NCI-H446 treated with DMSO at 0.1 percent for 48 hours (cell line): ENCODE measurements at regions not wholly inside any gene's neighbourhood (a gene's known extent, or its start where the extent isn't known, plus 50 kb on each side); places are given as distances from the start of the nearest gene placed in this dataset.
A peak's percentile ranks its signal among the peaks of the same experiment; 100 is the strongest.

Experiments used
- DNase-seq: peaks from one replicate; lab custom pipeline; 2025; lab: John Stamatoyannopoulos, UW

GRCh38 chr2:146807568-146808168 is 1037.2 kb upstream of the ACVR2A start:
- DNase-seq, result no peak

DNA sequence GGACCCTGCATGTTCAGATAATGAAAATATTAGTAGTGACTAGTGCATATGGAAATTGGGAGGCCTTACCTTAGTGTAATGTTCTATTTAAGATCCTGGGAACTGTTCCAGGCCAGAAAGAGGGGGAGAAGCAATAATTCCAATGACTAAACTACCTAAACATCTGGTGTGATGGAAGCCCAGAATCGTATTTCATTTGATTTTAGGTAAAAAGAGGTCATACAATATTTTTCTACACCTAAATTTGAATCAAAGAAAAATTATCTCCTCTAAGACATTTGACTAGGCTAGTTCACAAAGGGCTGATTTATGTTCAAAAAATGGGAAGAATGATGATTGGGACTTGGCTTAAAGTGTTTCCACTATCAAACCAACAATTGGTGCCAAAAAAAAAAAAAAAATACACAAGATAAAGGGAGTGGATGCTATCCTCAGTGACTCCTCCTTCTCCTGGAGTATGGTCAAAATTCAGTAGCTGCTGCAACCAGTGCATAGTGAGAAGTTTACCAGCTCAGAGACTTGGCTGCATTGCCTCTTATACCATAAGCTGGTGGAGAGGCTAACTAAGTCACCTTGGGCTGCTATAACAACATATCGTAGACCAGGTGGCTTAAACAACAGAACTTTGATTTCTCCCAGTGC is 1038.3 kb upstream of the ACVR2A start:
- DNase-seq, result peak; percentile 3

DNA sequence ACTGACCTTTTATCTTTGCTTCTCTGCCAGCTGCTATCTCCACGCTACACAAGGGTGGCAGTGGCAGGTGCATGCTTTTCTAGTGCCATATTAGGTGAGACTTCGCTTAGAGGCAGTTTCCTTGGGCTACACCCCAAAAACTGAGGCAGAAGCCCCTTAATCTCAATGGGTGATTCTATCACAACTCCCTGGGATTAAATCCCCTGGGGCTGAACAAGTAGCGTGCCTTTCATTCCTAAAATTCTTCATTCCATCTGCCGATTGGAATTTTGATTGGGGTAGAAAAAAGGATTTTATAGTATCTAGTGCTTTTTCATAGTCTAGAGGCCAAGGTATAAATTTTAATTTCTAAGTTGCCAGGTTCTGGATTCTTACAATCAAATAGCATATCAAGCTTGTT is 1040.5 kb upstream of the ACVR2A start:
- no peak for DNase-seq

- no peak for DNase-seq
Measured at GRCh38 chr2:146801886-146802285, 1042.9 kb upstream of the ACVR2A start.

DNA sequence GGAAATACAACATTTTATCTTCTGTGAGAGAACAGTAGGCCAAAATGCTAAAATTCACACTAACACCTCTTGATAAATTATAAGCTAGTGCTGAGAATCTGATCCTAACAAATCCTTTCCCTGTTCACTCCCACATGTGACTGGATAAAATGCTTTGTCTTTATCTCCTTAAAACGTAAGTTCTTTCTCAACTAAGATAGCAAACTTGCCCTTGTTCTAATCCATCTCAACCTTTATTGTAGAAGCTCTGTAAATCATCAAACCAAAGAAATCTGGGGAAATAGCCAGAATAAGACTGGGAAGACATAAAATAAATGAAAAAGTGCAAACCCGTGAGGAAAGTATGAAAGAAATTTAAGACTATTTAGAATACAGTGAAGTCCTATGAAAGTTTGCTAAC is 1058.4 kb upstream of the ACVR2A start:
- DNase-seq, result no peak

DNA sequence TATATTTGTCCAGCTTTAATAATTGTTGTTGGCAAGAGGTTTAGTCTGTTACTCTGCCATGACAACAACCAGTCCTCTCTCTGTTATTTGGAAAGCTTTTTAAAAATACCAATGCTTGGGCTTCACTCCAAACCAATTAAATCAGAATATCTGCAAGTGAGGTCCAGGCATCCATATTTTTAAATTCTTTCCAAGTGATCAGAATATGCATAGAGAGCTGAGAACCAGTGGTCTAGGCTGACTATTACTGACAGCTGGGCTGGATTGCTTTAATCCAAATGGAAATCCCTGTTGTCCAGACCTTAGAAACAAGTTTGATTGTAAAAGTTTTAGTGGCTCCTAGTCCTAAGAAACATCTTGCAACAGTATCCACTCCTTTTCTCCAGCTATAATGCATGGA is 1059.7 kb upstream of the ACVR2A start:
- peak; percentile 22 for DNase-seq

DNA sequence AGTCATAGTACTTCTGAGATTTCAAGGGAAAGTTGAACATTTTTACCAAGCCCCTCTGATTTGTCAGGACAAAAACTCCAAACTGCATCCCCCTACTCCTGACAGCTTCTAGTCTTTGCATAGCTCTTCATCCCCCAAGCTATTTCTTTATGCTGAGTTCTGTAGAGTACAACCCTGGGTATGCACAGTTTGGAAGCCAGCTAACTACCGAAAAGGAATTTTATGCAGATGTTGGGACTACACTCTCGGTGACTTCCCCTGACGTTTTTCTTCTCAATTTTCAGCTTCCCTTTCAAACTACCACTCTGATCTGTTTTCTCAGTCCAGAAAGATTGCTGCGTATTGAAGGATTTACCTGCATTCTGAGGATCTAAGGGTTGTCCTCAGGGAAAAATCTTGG is 1060.2 kb upstream of the ACVR2A start:
- DNase-seq, result no peak

DNA sequence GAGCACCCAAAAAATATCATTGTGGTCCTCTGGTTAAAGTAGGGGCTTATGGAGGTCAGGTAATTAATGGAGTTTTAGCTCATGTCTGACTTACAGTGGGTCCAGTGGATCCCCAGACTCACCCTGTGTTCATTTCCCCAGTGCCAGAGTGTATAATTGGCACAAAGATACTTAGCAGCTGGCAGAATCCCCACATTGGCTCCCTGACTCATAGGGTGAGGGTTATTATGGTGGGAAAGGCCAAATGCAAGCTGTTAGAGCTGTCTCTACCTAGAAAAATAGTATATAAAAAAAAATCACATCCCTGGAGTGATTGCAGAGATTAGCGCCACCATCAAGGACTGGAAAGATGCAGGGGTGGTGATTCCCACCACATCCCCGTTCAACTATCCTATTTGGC is 1067.6 kb upstream of the ACVR2A start:
- peak; percentile 44 for DNase-seq

DNA sequence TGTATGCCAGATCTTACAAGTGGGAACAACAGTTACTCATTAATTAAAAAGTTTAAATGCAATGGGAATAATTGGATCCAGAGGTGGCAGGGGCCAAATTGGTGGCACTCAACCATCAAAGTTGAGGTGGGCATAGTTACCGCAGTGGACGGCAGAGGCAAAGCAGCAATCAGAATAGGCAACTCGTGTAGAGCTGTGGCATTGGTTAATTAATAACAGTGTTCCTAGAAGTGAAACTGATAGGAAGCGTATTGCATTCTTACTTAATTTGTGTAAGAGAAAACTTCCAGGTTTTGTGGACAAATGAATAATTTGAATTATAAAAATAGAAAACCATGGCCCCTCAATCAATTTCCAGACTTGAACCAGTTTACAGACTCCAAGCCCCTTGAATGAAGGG is 1068.2 kb upstream of the ACVR2A start:
- no peak for DNase-seq

GRCh38 chr2:146771531-146771930 is 1073.3 kb upstream of the ACVR2A start:
- DNase-seq, result no peak

GRCh38 chr2:146764301-146764700 is 1080.5 kb upstream of the ACVR2A start:
- no peak for DNase-seq

- no peak for DNase-seq
Measured at GRCh38 chr2:146762786-146763185, 1082.0 kb upstream of the ACVR2A start.

DNA sequence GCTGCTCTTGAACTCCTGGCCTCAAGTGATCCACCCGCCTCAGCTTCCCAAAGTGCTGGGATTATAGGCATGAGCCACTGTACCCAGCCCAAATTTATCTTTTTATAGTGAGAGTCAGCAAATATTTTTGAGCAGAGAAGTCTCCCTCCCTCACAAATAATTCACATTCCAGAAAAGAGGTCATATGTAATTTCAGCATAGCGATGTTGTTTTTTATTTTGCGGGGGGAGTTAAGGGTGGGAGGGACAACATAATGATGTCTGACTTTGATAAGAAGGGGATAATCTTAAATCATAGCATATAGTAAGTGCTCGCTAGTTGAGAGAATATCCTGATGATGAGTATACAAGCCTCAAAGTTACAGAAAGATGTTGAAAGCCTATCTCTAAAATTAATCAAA is 1090.2 kb upstream of the ACVR2A start:
- DNase-seq, result no peak

DNA sequence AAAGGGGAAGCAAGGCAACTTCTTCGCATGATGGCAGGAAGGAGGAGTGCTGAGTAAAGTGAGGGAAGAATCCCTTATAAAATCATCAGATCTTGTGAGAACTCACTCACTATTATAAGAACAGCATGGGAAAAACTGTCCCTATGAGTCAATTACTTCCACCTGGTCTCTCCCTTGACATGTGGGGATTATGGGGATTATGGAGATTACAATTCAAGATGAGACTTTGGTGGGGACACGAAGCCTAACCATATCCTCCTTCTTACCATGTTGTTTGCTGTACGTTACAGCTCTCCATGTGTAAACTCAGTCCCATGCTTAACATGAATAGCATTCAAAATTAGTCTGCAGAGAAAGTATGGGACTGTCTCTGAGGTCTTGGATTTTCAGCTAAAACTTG is 1096.8 kb upstream of the ACVR2A start:
- no peak for DNase-seq

GRCh38 chr2:146741260-146741659 is 1103.6 kb upstream of the ACVR2A start:
- DNase-seq, result no peak

DNA sequence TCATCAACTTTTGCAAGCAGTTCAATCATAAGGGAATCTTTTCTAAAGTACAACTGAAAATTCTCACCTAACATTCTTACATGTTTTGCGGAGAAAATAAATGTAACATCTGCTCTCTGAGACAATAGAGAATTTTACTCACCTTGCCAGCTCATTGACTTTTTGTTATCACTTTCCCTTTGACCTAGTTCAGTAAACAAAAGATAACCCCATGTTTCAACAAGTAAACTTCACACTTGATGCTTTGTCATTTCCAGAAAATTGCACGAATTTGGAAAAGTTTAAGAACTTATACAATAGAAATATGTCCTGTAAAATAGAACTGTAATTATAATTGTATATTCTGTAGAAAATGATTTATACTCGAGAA is 1110.0 kb upstream of the ACVR2A start:
- DNase-seq, result no peak

DNA sequence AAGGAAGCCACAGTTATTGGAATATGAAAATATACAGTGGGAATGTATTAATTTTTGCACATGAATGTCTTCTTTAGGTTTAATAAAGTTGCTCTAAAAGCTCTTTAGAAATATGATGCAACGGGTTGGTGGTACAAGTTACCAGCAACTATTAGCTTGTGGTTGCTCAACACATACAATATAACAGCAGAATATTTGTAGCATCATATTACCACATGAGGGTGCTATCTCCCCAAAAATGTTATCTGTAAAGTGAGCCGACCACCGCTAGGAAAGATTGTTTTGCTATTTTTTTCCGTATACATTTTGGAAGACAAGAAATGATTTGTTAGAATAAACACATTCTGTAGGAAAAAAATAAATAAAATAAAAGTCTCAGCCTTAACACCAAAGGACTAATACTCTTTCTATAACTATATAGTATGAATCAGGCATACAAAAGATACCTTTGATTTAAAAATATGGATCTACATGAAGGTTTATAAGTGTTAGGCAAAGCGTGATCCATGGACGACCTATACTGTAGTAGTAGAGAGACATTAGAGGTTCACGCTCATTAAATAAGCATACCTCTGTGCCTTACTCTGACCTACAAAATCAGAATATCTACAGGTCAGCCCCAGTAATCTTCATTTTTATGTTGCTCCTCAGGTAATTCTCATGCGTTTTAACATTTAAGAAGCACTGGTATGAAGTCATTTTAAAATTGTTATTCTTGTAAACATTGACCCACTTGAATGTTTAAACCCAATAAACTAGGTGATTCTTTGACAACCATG is 1110.6 kb upstream of the ACVR2A start:
- DNase-seq, result peak; percentile 36

- no peak for DNase-seq
Measured at GRCh38 chr2:146730882-146731281, 1113.9 kb upstream of the ACVR2A start.

GRCh38 chr2:146721486-146721885 is 1123.3 kb upstream of the ACVR2A start:
- no peak for DNase-seq

DNA sequence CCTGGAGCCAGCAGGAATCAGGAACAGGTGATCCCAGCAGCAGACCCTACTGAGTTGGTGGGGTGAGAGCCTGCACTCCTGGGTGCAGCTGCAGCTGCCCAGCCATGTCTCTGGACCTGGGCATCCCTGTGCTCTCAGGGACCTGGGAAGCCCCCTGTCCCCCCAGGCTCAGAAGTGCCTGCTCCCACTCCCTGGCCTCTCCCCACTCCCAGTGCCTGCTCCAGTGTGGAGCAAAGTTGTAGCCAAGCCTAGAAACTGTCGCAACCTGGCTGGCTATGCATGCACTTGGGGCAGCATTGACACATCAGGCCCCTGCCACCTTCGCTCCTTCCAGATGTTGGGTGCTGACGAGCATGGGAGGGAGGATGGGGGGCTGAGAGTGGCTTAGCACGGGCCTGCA is 1124.7 kb upstream of the ACVR2A start:
- no peak for DNase-seq

DNA sequence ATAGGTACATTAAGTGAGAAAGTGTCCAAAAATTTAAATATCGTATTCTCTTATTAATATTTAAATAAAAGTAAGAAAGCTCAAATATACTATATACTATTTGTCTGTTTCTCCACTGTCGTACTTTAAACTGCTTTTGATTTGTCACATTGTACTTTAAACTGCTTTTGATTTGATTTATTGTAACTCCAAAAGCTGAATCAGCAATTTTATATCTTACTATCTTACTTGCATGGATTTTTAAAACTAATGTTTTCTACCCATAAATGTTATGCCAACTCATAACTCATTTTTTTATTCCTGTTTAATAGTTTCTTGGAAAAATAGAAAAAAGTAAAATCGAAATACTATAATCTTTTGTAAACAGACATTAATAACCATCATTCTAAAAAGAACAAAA is 1128.2 kb upstream of the ACVR2A start:
- no peak for DNase-seq

DNA sequence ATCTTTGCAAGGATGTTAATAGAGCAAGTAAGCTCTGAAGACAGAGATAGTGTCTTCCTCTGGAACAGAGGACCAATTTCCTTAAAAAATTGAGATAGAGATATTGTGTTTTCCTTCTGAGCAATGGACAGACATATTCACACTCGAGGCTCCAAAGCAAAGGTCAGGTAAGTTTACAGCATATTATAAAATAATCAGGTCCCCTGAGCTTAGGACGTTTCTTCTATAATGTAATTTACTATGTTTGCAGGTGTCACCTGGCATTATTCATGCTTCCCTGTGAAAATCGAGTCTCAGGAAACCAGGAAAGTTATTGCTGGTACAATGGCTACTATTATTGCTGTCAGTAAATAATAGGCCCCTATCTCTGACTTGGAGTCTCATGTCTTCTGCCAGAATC is 1135.8 kb upstream of the ACVR2A start:
- DNase-seq, result no peak

DNA sequence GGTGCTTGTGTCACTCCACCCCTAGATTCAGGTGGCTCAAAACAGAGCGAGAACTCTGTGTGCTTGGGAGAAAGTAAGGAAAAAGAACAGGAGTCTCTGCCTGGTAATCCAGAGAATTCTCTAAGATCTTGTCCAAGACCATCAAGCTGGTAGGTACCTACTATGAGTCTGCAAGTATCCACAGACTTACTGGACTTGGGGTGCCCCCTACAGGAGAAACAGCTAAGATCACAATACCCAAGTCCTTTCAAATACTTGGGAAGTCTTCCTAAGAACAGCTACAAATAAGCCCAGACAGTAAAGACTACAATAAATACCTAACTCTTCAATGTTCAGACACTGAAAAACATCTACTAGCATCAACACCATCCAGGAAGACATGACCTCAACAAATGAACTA is 1143.6 kb upstream of the ACVR2A start:
- no peak for DNase-seq

- no peak for DNase-seq
Measured at GRCh38 chr2:146697307-146697706, 1147.5 kb upstream of the ACVR2A start.
